Breast epithelium (tissue), 3 donors: ENCODE measurements at regions not wholly inside any gene's neighbourhood (a gene's known extent, or its start where the extent isn't known, plus 50 kb on each side); places are given as distances from the start of the nearest gene placed in this dataset.

Experiments used
- POLR2A ChIP-seq: fragments of 450-650 bp; IDR thresholded peaks from one replicate; pipeline ENCODE4 v1.6.1; 2016; ENCODE audit warnings: antibody characterized with exemption, mild to moderate bottlenecking, moderate library complexity
- POLR2AphosphoS5 ChIP-seq, 3 donors: sonication (generic); formaldehyde crosslinking; IDR thresholded peaks; one replicate each; pipeline ENCODE4 v1.6.1; 2017; ENCODE audit warnings: antibody characterized with exemption in 3 of 3
- TF ChIP-seq, protein P1 (sequence below), 3 donors: fragments of 450-650 bp; IDR thresholded peaks; one replicate each; pipeline ENCODE4 v1.5.1; 2016 to 2017; ENCODE audit warnings: antibody characterized with exemption in 3 of 3, mild to moderate bottlenecking in 3 of 3, moderate library complexity in 3 of 3

DNA sequence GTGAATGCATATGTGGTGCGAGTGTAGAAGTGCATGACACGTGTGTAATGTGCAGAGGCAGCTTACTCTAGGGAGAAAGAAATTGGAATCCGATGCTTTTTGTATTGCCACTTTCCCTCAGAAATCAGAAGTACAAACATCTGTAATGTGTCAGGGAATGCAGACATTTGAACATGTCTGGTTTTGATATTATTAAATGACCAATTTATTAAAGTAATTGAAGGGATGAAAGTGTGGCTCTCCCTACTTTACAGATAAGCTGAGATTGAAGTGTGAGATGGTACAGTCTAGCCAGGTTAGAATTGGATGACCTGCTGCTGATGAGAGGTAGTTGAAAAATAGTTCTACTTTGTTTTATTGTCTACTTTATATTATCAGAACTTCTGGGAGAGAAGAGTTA is 74.5 kb upstream of the NT5C1B start:
- TF ChIP-seq, protein P1, sequence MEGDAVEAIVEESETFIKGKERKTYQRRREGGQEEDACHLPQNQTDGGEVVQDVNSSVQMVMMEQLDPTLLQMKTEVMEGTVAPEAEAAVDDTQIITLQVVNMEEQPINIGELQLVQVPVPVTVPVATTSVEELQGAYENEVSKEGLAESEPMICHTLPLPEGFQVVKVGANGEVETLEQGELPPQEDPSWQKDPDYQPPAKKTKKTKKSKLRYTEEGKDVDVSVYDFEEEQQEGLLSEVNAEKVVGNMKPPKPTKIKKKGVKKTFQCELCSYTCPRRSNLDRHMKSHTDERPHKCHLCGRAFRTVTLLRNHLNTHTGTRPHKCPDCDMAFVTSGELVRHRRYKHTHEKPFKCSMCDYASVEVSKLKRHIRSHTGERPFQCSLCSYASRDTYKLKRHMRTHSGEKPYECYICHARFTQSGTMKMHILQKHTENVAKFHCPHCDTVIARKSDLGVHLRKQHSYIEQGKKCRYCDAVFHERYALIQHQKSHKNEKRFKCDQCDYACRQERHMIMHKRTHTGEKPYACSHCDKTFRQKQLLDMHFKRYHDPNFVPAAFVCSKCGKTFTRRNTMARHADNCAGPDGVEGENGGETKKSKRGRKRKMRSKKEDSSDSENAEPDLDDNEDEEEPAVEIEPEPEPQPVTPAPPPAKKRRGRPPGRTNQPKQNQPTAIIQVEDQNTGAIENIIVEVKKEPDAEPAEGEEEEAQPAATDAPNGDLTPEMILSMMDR (IDR thresholded peaks at IDR 0.05): no peak
- TF ChIP-seq POLR2A (no peak), POLR2AphosphoS5 (IDR thresholded peaks at IDR 0.05) (no peak)
